A549 (cell line): ENCODE measurements at regions not wholly inside any gene's neighbourhood (a gene's known extent, or its start where the extent isn't known, plus 50 kb on each side); places are given as distances from the start of the nearest gene placed in this dataset.

ENCODE experiments used
- ATAC-seq, 2 experiments: fragments of 200-7000 bp in 1 of 2; fragments of >200 bp in 1 of 2; cut with Nextera tagmentation in 1 of 2; cut with Tn5 transposase in 1 of 2; 3 replicates each; pipeline versions ENCODE4 v1.8.0 to v1.9.1; 2018 to 2020; ENCODE audit warnings: mild to moderate bottlenecking in 1 of 2, moderate library complexity in 1 of 2
- CTCF ChIA-PET: fragments of 300-600 bp; sonication (Branson Sonifier 250); formaldehyde crosslinking; extraction: SDS; loops from one replicate; lab custom pipeline; 2021; ENCODE audit warnings: antibody characterized with exemption, inconsistent platforms; lab: Yijun Ruan, JAX
- POLR2A ChIA-PET: fragments of 350-600 bp; formaldehyde crosslinking; extraction: SDS; loops from one replicate; lab custom pipeline; 2021; ENCODE audit warnings: antibody characterized with exemption, inconsistent platforms; lab: Yijun Ruan, JAX
- DNase-seq, 2 experiments: peaks; one replicate each; pipeline versions ENCODE4 v3.0.0 to v3.0.0-alpha.2; 2011 to 2016; ENCODE audit warnings: low read depth in 1 of 2, low spot score in 1 of 2
- FAIRE-seq: peaks from 2 replicates; lab custom pipeline; 2011; peaks lifted over from hg19 to GRCh38; lab: Jason Lieb, UNC
- H3K27ac ChIP-seq, 2 experiments: fragments of >200 bp; sonication (Bioruptor Twin); formaldehyde crosslinking; 3 replicates each; pipeline ENCODE4 v1.5.1; 2016 to 2017
- H3K4me1 ChIP-seq: fragments of >200 bp; sonication (Bioruptor Twin); formaldehyde crosslinking; 3 replicates; pipeline ENCODE4 v1.6.1; 2016
- H3K4me2 ChIP-seq: fragments of >200 bp; sonication (Bioruptor Twin); formaldehyde crosslinking; 3 replicates; pipeline ENCODE4 v1.6.1; 2016
- H3K4me3 ChIP-seq: fragments of >200 bp; sonication (Bioruptor Twin); formaldehyde crosslinking; 3 replicates; pipeline ENCODE4 v1.5.1; 2016
- H3K9me3 ChIP-seq: fragments of >200 bp; sonication (Bioruptor Twin); formaldehyde crosslinking; 3 replicates; pipeline ENCODE4 v1.6.1; 2016
- BHLHE40 ChIP-seq: IDR thresholded peaks from 2 replicates; pipeline ENCODE4 v1.6.1; 2012; ENCODE audit warnings: low read depth, low read length, inconsistent platforms
- CEBPB ChIP-seq, 2 experiments: fragments of >200 bp in 1 of 2; sonication (Bioruptor Twin) in 1 of 2; formaldehyde crosslinking in 1 of 2; IDR thresholded peaks; 2 replicates each; pipeline ENCODE4 v1.6.1; 2012 to 2016
- CHD4 ChIP-seq: fragments of 200-600 bp; sonication (generic); IDR thresholded peaks from 2 replicates; pipeline ENCODE4 v1.6.1; 2016; ENCODE audit warnings: antibody characterized with exemption, mild to moderate bottlenecking, borderline replicate concordance
- CTCF ChIP-seq: fragments of >200 bp; sonication (Bioruptor Twin); formaldehyde crosslinking; IDR thresholded peaks from 3 replicates; pipeline ENCODE4 v1.5.1; 2016
- ELK1 ChIP-seq: fragments of 150-350 bp; IDR thresholded peaks from 2 replicates; pipeline ENCODE4 v1.6.1; 2014; ENCODE audit warnings: low read depth, mild to moderate bottlenecking, low read length
- EP300 ChIP-seq, 2 experiments: fragments of >200 bp; sonication (Bioruptor Twin); formaldehyde crosslinking; IDR thresholded peaks; 2 replicates in 1 of 2; 3 replicates in 1 of 2; pipeline ENCODE4 v1.6.1; 2016 to 2017
- ESRRA ChIP-seq: fragments of 150-350 bp; IDR thresholded peaks from 2 replicates; pipeline ENCODE4 v1.6.1; 2014; ENCODE audit warnings: mild to moderate bottlenecking, low read length, borderline replicate concordance
- FOSB ChIP-seq: fragments of 250-450 bp; sonication (Bioruptor Pico); IDR thresholded peaks from 2 replicates; pipeline ENCODE4 v1.5.0; 2020; ENCODE audit warnings: mild to moderate bottlenecking, moderate library complexity
- FOSL2 ChIP-seq, 2 experiments: fragments of 450-650 bp in 1 of 2; fragments of >200 bp in 1 of 2; sonication (Bioruptor Twin) in 1 of 2; formaldehyde crosslinking; IDR thresholded peaks; 2 replicates each; pipeline versions ENCODE4 v1.5.0 to v1.6.1; 2016 to 2020; ENCODE audit warnings: mild to moderate bottlenecking in 1 of 2, moderate library complexity in 1 of 2
- HDAC2 ChIP-seq: fragments of 200-600 bp; sonication (generic); IDR thresholded peaks from 2 replicates; pipeline ENCODE4 v1.6.1; 2016
- HES2 ChIP-seq: fragments of >200 bp; sonication (Bioruptor Twin); formaldehyde crosslinking; IDR thresholded peaks from 2 replicates; pipeline ENCODE4 v1.6.1; 2016
- HOXA7 ChIP-seq: fragments of 250-450 bp; sonication (Bioruptor Pico); IDR thresholded peaks from 2 replicates; pipeline ENCODE4 v1.5.0; 2020; ENCODE audit warnings: mild to moderate bottlenecking, moderate library complexity
- HOXB13 ChIP-seq: fragments of 250-450 bp; sonication (Bioruptor Pico); IDR thresholded peaks from 2 replicates; pipeline ENCODE4 v1.5.0; 2020; ENCODE audit warnings: low read depth, mild to moderate bottlenecking, moderate library complexity
- JUN ChIP-seq, 2 experiments: fragments of >200 bp; sonication (Bioruptor Twin); formaldehyde crosslinking; IDR thresholded peaks; 2 replicates in 1 of 2; 3 replicates in 1 of 2; pipeline ENCODE4 v1.6.1; 2016 to 2017
- KDM5A ChIP-seq: fragments of 200-600 bp; sonication (generic); IDR thresholded peaks from 2 replicates; pipeline ENCODE4 v1.6.1; 2016; ENCODE audit warnings: antibody characterized with exemption, mild to moderate bottlenecking
- MAFK ChIP-seq: fragments of 450-650 bp; IDR thresholded peaks from 2 replicates; pipeline ENCODE4 v1.6.1; 2014; ENCODE audit not compliant: partially characterized antibody
- MAZ ChIP-seq: fragments of 150-350 bp; IDR thresholded peaks from 2 replicates; pipeline ENCODE4 v1.6.1; 2014; ENCODE audit warnings: antibody characterized with exemption, low read depth, low read length, borderline replicate concordance
- MYC ChIP-seq: IDR thresholded peaks from 2 replicates; pipeline ENCODE4 v1.6.1; 2012; ENCODE audit warnings: mild to moderate bottlenecking, inconsistent platforms, low read length, improper control_type of control experiment, borderline replicate concordance
- NFE2L2 ChIP-seq: fragments of 150-350 bp; conservative IDR thresholded peaks from 2 replicates; pipeline ENCODE4 v1.6.1; 2014; ENCODE audit warnings: low read length
- PHF8 ChIP-seq: fragments of 200-600 bp; sonication (generic); IDR thresholded peaks from 2 replicates; pipeline ENCODE4 v1.6.1; 2016; ENCODE audit warnings: low read depth, mild to moderate bottlenecking, antibody characterized with exemption, moderate library complexity, borderline replicate concordance
- POLR2A ChIP-seq: IDR thresholded peaks from 2 replicates; pipeline ENCODE4 v1.6.1; 2012; ENCODE audit warnings: mild to moderate bottlenecking, low read length
- RARB ChIP-seq: fragments of 250-450 bp; sonication (Bioruptor Pico); IDR thresholded peaks from 2 replicates; pipeline ENCODE4 v1.8.0; 2021; ENCODE audit warnings: mild to moderate bottlenecking, moderate library complexity
- RCOR1 ChIP-seq: fragments of 150-350 bp; IDR thresholded peaks from 2 replicates; pipeline ENCODE4 v1.6.1; 2014; ENCODE audit warnings: antibody characterized with exemption, low read length, low read depth
- REST ChIP-seq: fragments of 200-600 bp; sonication (generic); IDR thresholded peaks from 2 replicates; pipeline ENCODE4 v1.6.1; 2016; ENCODE audit warnings: antibody characterized with exemption, mild to moderate bottlenecking, moderate library complexity
- RNF2 ChIP-seq: fragments of 200-600 bp; sonication (generic); IDR thresholded peaks from 2 replicates; pipeline ENCODE4 v1.6.1; 2016; ENCODE audit warnings: low read depth, mild to moderate bottlenecking, antibody characterized with exemption, moderate library complexity, borderline replicate concordance
- TFCP2L1 ChIP-seq: fragments of 250-450 bp; sonication (Bioruptor Pico); IDR thresholded peaks from 2 replicates; pipeline ENCODE4 v1.5.0; 2021; ENCODE audit warnings: mild to moderate bottlenecking
- TP53 ChIP-seq: fragments of 250-450 bp; sonication (Bioruptor Pico); IDR thresholded peaks from 2 replicates; pipeline ENCODE4 v1.5.0; 2021; ENCODE audit warnings: mild to moderate bottlenecking, moderate library complexity
- ZFP36 ChIP-seq: fragments of 450-650 bp; IDR thresholded peaks from 2 replicates; pipeline ENCODE4 v1.6.1; 2014; ENCODE audit warnings: borderline replicate concordance; ENCODE audit not compliant: partially characterized antibody
- ZNF302 ChIP-seq: fragments of 250-450 bp; sonication (Bioruptor Pico); IDR thresholded peaks from 2 replicates; pipeline ENCODE4 v1.9.0; 2021; ENCODE audit warnings: inconsistent platforms, mild to moderate bottlenecking, moderate library complexity
- ZSCAN20 ChIP-seq: fragments of 250-450 bp; sonication (Bioruptor Pico); IDR thresholded peaks from 2 replicates; pipeline ENCODE4 v1.8.0; 2022; ENCODE audit warnings: mild to moderate bottlenecking, moderate library complexity
- WGBS: methylation state at CpG from one replicate; pipeline ENCODE4 v1.1.6; 2017; ENCODE audit errors: missing lambda C conversion rate; 5-methylcytosine and 5-hydroxymethylcytosine counted together

- CTCF ChIA-PET, result no interaction called here
- no peak overlapping the region for H3K4me2 ChIP-seq
- 2% methylated on average over 4 of the region's 4 CpGs for WGBS
Measured at GRCh38 chr3:135751991-135752390, 213.5 kb upstream of the PPP2R3A start.

GRCh38 chr3:135752851-135753250, 212.7 kb upstream of the PPP2R3A start:
- WGBS, result 0% methylated on average over 2 of the region's 2 CpGs
- Histone ChIP-seq H3K9me3 (no peaks in the 10 kb centered on the region), H3K27ac (no peak overlapping the region), H3K4me3 (no peak overlapping the region), H3K4me2 (no peak overlapping the region), H3K4me1 (no peaks in the 10 kb centered on the region)
- ChIA-PET CTCF (interaction anchor here (1.1 kb wide), 1 partner anchor 24 kb away, joined by 3 read pairs; no protein-coding TSS in a partner anchor), POLR2A (no interaction called here)
- ATAC-seq, result no peak
- no peak for DNase-seq
- TF ChIP-seq REST (peak; percentile 72), PHF8 (no peak)
- no peak for FAIRE-seq

More at GRCh38 chr3:135751991-135752390, 213.5 kb upstream of the PPP2R3A start:
- TF ChIP-seq TFCP2L1 (CRISPR knock-in tag) (no peak), MYC (no peak), ESRRA (no peak), KDM5A (no peak), TP53 (no peak), HOXB13 (CRISPR knock-in tag) (no peak), RNF2 (no peak), MAFK (no peak), CTCF (no peak), EP300 (IDR thresholded peaks at IDR 0.05) (no peak), FOSB (no peak), RCOR1 (no peak), ELK1 (no peak), ZNF302 (CRISPR knock-in tag) (no peak), HOXA7 (CRISPR knock-in tag) (no peak)
- DNase-seq (no peak), ATAC-seq (no peak), FAIRE-seq (no peak)
- POLR2A ChIA-PET, result no interaction called here
- Histone ChIP-seq H3K9me3 (no peaks in the 10 kb centered on the region), H3K4me3 (no peak overlapping the region), H3K27ac (no peak overlapping the region), H3K4me1 (no peaks in the 10 kb centered on the region)

- Histone ChIP-seq H3K4me1 (no peaks in the 10 kb centered on the region), H3K9me3 (no peaks in the 10 kb centered on the region), H3K4me3 (no peak overlapping the region), H3K4me2 (no peak overlapping the region), H3K27ac (no peak overlapping the region)
- ChIA-PET CTCF (interaction anchor here (0.6 to 1.1 kb wide), 2 partner anchors 25 to 32 kb away, joined by 3 read pairs; no protein-coding TSS in a partner anchor), POLR2A (no interaction called here)
- no peak for FAIRE-seq
- WGBS, result 22% methylated on average over 5 of the region's 7 CpGs
- DNase-seq, result no peak
- ATAC-seq, result no peak
- no peak for TF ChIP-seq HDAC2
- no peak for TF ChIP-seq ZFP36
- TF ChIP-seq RNF2, result no peak
- no peak for TF ChIP-seq MAZ
- no peak for TF ChIP-seq PHF8
- TF ChIP-seq POLR2A, result no peak
- no peak for TF ChIP-seq NFE2L2
- TF ChIP-seq RARB, result no peak
- no peak for TF ChIP-seq HOXA7 (CRISPR knock-in tag)
- no peak for TF ChIP-seq JUN (IDR thresholded peaks at IDR 0.05)
- no peak for TF ChIP-seq BHLHE40
- TF ChIP-seq FOSL2 (IDR thresholded peaks at IDR 0.05), result no peak
- TF ChIP-seq FOSL2 (CRISPR knock-in tag; IDR thresholded peaks at IDR 0.05), result no peak
- no peak for TF ChIP-seq CHD4
- TF ChIP-seq CEBPB (IDR thresholded peaks at IDR 0.05), result no peak
- no peak for TF ChIP-seq FOSB
- no peak for TF ChIP-seq ESRRA
- TF ChIP-seq HES2, result no peak
- TF ChIP-seq ZSCAN20 (CRISPR knock-in tag), result no peak
Measured at GRCh38 chr3:135753506-135753905, 212.0 kb upstream of the PPP2R3A start.
